ENCODE measurements at regions not wholly inside any gene's neighbourhood (a gene's known extent, or its start where the extent isn't known, plus 50 kb on each side); places are given as distances from the start of the nearest gene placed in this dataset.

DNA sequence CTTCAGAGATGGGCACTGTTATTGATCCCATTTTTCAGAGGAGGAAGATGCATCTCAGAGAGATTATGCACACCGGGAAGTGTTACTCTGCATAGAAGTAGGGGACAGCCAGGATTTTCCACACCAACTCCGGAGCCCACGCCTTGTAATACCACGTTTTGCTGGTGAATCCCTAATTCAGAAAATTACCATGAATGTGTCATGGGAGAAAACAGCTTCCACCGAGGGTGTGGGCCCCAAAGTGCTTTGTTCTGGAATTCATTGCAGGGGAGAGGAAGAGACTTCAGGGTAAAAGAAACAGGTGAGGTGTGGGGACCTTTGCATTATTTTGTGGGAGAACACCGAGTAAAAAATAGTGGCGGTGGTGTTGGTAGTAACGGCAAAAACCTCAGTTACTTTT, 1051.4 kb upstream of the RBFOX1 start:
- Histone ChIP-seq H3K27ac (no peak overlapping the region), H3K27me3 (no peaks in the 10 kb centered on the region), H3K4me1 (no peaks in the 10 kb centered on the region), H3K9me3 (no peaks in the 10 kb centered on the region), H3K9ac (ENCODE audit: low read depth in 2 of 2, low read length in 2 of 2) (no peak overlapping the region), H3K36me3 (no peaks in the 10 kb centered on the region), H3K4me3 (no peak overlapping the region)
- no peak for DNase-seq
- TF ChIP-seq, protein P1, sequence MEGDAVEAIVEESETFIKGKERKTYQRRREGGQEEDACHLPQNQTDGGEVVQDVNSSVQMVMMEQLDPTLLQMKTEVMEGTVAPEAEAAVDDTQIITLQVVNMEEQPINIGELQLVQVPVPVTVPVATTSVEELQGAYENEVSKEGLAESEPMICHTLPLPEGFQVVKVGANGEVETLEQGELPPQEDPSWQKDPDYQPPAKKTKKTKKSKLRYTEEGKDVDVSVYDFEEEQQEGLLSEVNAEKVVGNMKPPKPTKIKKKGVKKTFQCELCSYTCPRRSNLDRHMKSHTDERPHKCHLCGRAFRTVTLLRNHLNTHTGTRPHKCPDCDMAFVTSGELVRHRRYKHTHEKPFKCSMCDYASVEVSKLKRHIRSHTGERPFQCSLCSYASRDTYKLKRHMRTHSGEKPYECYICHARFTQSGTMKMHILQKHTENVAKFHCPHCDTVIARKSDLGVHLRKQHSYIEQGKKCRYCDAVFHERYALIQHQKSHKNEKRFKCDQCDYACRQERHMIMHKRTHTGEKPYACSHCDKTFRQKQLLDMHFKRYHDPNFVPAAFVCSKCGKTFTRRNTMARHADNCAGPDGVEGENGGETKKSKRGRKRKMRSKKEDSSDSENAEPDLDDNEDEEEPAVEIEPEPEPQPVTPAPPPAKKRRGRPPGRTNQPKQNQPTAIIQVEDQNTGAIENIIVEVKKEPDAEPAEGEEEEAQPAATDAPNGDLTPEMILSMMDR (IDR thresholded peaks at IDR 0.05): no peak
- intact Hi-C loops (cut with DNase I): no loop called here

DNA sequence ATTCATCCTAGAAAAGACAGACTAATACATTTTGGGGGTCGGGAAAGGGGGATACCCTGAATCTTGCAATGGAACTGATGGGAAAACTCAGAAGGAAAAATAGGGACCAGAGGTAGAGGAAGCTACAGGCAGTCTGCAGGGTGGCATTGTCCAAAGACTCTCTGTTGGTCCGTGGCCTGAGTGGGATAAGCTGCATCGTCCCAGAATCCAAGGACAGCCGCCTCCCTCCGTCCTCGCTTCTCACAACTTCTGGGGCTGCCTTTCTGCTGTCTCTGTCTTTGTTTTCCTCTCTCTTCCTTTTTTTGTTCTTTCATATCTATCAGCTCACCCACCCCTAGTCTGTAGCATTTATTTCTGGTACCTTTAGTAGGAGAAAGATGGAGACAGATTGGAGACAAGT, 1052.6 kb upstream of the RBFOX1 start:
- TF ChIP-seq, protein P1 (IDR thresholded peaks at IDR 0.05): no peak

DNA sequence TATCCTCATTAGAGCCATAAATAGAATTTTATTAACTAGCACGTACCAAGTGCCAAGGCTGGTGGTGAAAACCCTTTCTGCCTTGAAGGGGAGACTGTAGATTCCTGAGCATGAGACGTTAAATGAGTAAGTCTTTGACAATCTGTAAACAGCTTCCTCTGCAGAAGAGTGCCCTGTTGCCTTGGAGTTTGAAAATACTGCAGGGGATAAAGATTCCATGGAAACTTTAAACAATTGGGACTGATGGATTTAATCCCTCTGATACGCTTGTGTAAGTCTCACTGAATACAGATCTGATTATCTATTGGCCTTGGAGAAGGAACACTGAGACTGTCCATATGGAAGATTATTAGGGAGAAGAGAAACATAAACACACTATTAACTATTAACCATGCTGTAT, 1053.4 kb upstream of the RBFOX1 start:
- intact Hi-C loops (cut with DNase I): no loop called here
- TF ChIP-seq, protein P1 (IDR thresholded peaks at IDR 0.05): no peak
- no peak overlapping the region for H3K4me3 ChIP-seq

More for the DNA sequence above, 1052.6 kb upstream of the RBFOX1 start:
- no peak overlapping the region for H3K27ac ChIP-seq
- no peak overlapping the region for H3K4me3 ChIP-seq
- no peaks in the 10 kb centered on the region for H3K9me3 ChIP-seq
- no peak for DNase-seq
- H3K9ac ChIP-seq (ENCODE audit: low read depth in 2 of 2, low read length in 2 of 2): no peak overlapping the region
- intact Hi-C loops (cut with DNase I): no loop called here
- H3K4me1 ChIP-seq: no peaks in the 10 kb centered on the region
- H3K36me3 ChIP-seq: no peaks in the 10 kb centered on the region
- no peaks in the 10 kb centered on the region for H3K27me3 ChIP-seq

GRCh38 chr16:6274351-6274750, 1058.3 kb upstream of the RBFOX1 start:
- Histone ChIP-seq H3K27ac (no peak overlapping the region), H3K36me3 (no peaks in the 10 kb centered on the region), H3K4me1 (no peaks in the 10 kb centered on the region)

More for the DNA sequence above, 1053.4 kb upstream of the RBFOX1 start:
- Histone ChIP-seq H3K27me3 (no peaks in the 10 kb centered on the region), H3K9me3 (no peaks in the 10 kb centered on the region), H3K4me1 (no peaks in the 10 kb centered on the region), H3K9ac (ENCODE audit: low read depth in 2 of 2, low read length in 2 of 2) (no peak overlapping the region), H3K36me3 (no peaks in the 10 kb centered on the region), H3K27ac (no peak overlapping the region)
- no peak for DNase-seq

GRCh38 chr16:6267682-6268081, 1065.0 kb upstream of the RBFOX1 start:
- H3K9me3 ChIP-seq: no peaks in the 10 kb centered on the region
- no peak overlapping the region for H3K4me3 ChIP-seq
- no peak for DNase-seq
- TF ChIP-seq, protein P1 (IDR thresholded peaks at IDR 0.05): no peak
- no peak overlapping the region for H3K9ac ChIP-seq (ENCODE audit: low read depth in 2 of 2, low read length in 2 of 2)
- no peaks in the 10 kb centered on the region for H3K36me3 ChIP-seq
- no peak overlapping the region for H3K27ac ChIP-seq
- no peaks in the 10 kb centered on the region for H3K27me3 ChIP-seq
- H3K4me1 ChIP-seq: no peaks in the 10 kb centered on the region
- intact Hi-C loops (cut with DNase I): no loop called here

More at GRCh38 chr16:6274351-6274750, 1058.3 kb upstream of the RBFOX1 start:
- intact Hi-C loops (cut with DNase I): no loop called here
- no peak for DNase-seq
- Histone ChIP-seq H3K4me3 (no peak overlapping the region), H3K9me3 (no peaks in the 10 kb centered on the region), H3K9ac (ENCODE audit: low read depth in 2 of 2, low read length in 2 of 2) (no peak overlapping the region), H3K27me3 (no peaks in the 10 kb centered on the region)
- TF ChIP-seq, protein P1 (IDR thresholded peaks at IDR 0.05): no peak

GRCh38 chr16:6266703-6267102, 1065.9 kb upstream of the RBFOX1 start:
- Histone ChIP-seq H3K36me3 (no peaks in the 10 kb centered on the region), H3K4me3 (no peak overlapping the region), H3K27ac (no peak overlapping the region), H3K4me1 (no peaks in the 10 kb centered on the region), H3K27me3 (no peaks in the 10 kb centered on the region), H3K9me3 (no peaks in the 10 kb centered on the region), H3K9ac (ENCODE audit: low read depth in 2 of 2, low read length in 2 of 2) (no peak overlapping the region)
- TF ChIP-seq, protein P1 (IDR thresholded peaks at IDR 0.05): no peak
- no peak for DNase-seq
- intact Hi-C loops (cut with DNase I): no loop called here

Data from colonic mucosa (tissue), 4 donors.